Panc1 (cell line): ENCODE measurements at regions not wholly inside any gene's neighbourhood (a gene's known extent, or its start where the extent isn't known, plus 50 kb on each side); places are given as distances from the start of the nearest gene placed in this dataset.

ENCODE experiments used
- REST ChIP-seq, 2 experiments: IDR thresholded peaks; 2 replicates each; pipeline ENCODE4 v1.6.1; 2011 to 2012; ENCODE audit warnings: low read depth in 2 of 2, control low read depth in 1 of 2, low read length in 1 of 2, mild to moderate bottlenecking in 1 of 2, moderate library complexity in 1 of 2; ENCODE audit not compliant: insufficient read depth in 1 of 2
- SIN3A ChIP-seq: IDR thresholded peaks from 2 replicates; pipeline ENCODE4 v1.6.1; 2012; ENCODE audit warnings: low read depth, mild to moderate bottlenecking, low read length, moderate library complexity, borderline replicate concordance; ENCODE audit not compliant: insufficient read depth
- TF ChIP-seq, protein P1 (sequence below): fragments of 450-650 bp; IDR thresholded peaks from 2 replicates; pipeline ENCODE4 v1.5.1; 2017; ENCODE audit warnings: mild to moderate bottlenecking

DNA sequence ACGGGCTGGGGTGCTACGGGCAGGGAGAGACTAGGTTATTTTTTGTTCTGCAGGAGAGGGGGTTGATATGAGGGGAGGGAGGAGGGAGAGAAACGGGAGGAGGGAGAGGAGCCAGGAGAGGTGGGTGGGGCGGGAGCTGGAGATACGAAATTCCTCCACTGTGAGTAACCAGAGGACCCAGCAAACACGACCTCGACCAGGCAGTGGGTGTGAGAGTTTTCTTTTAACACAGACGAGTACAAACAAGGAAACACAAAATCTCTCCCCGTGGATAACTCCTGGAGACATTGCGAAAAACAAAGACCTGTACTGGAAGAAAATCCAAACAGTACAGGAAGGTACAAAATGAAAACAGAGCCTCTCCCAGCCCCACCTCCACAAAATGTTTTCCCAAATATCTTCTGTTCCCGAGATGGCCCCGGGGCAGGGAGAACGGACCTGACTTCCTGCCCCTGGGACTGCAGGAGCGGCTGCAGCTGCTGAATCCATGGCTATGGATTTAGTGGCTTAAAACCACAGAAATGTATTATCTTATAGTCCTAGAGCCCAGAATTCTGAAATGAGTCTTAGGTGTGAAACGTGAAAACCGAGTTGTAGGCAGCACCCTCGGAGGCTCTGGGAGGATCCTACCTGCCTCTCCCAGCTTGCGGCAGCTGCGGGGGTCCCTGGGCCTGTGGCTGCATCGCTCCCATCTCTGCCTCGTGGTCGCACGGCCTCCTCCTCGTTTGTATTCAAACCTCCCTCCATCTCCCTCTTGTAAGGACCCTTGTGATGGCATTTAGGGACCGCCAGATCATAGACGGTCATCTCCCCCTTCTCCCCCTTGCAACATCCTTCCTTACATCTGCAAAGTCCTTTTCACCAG, 82.2 kb downstream of the RIPK4 start:
- TF ChIP-seq, protein P1, sequence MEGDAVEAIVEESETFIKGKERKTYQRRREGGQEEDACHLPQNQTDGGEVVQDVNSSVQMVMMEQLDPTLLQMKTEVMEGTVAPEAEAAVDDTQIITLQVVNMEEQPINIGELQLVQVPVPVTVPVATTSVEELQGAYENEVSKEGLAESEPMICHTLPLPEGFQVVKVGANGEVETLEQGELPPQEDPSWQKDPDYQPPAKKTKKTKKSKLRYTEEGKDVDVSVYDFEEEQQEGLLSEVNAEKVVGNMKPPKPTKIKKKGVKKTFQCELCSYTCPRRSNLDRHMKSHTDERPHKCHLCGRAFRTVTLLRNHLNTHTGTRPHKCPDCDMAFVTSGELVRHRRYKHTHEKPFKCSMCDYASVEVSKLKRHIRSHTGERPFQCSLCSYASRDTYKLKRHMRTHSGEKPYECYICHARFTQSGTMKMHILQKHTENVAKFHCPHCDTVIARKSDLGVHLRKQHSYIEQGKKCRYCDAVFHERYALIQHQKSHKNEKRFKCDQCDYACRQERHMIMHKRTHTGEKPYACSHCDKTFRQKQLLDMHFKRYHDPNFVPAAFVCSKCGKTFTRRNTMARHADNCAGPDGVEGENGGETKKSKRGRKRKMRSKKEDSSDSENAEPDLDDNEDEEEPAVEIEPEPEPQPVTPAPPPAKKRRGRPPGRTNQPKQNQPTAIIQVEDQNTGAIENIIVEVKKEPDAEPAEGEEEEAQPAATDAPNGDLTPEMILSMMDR = no peak
- TF ChIP-seq REST (IDR thresholded peaks at IDR 0.05; ENCODE audit: insufficient read depth in 1 of 2, low read depth in 2 of 2, low read length in 1 of 2) (no peak), SIN3A (no peak)
